B cell (primary cell): ENCODE measurements at regions not wholly inside any gene's neighbourhood (a gene's known extent, or its start where the extent isn't known, plus 50 kb on each side); places are given as distances from the start of the nearest gene placed in this dataset.

Experiments
- CTCF ChIP-seq: fragments of 200-600 bp; IDR thresholded peaks from one replicate; pipeline ENCODE4 v1.8.0; 2022; ENCODE audit warnings: antibody characterized with exemption, mild to moderate bottlenecking
- EZH2 ChIP-seq: IDR thresholded peaks from 2 replicates; pipeline ENCODE4 v1.6.1; 2012; ENCODE audit warnings: borderline replicate concordance, low read depth, mild to moderate bottlenecking, moderate library complexity, low read length; ENCODE audit not compliant: insufficient read depth, poor library complexity, severe bottlenecking

- no peak for TF ChIP-seq CTCF
- no peak for TF ChIP-seq EZH2
Measured at GRCh38 chr1:83497563-83497962, 501.4 kb downstream of the TTLL7 start.
